ENCODE measurements at regions not wholly inside any gene's neighbourhood (a gene's known extent, or its start where the extent isn't known, plus 50 kb on each side); places are given as distances from the start of the nearest gene placed in this dataset.

DNA sequence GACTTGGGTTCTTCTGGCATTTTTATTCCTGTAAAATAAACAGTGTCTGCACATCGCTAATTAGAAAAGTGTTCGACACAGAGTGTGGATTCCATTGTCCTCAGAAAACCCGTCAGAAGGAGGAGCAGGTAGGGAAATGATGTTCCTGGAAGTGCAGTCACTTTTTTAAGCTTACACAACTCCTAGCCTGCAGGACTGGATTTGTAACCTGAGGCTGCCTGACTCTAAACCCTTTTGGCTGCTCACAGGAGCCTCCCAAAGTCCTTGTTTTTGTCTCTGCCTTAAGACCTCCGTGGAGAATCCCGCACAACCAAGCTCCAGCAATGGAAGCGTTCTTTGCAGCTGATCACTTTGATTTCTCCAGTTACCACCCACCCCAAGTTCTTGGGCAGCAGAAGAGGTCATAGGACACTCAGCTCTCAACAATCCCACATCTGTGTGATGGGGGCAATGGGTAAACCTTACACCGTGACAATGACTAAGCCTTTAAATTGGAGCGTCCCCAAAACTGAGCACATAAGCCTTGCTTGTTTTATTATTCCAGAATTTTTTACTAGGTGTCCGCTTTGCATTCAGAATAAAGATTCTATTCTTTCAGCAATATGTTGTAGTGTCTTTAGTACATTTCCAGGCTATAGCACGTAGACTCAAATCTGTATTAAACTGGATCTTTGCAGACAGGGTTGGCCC is 227.9 kb downstream of the TBXT start:
- H3K4me3 ChIP-seq (ENCODE audit: low read depth, low read length): no peak overlapping the region
- no peak for DNase-seq (ENCODE audit: low read depth)
- TF ChIP-seq, protein P1, sequence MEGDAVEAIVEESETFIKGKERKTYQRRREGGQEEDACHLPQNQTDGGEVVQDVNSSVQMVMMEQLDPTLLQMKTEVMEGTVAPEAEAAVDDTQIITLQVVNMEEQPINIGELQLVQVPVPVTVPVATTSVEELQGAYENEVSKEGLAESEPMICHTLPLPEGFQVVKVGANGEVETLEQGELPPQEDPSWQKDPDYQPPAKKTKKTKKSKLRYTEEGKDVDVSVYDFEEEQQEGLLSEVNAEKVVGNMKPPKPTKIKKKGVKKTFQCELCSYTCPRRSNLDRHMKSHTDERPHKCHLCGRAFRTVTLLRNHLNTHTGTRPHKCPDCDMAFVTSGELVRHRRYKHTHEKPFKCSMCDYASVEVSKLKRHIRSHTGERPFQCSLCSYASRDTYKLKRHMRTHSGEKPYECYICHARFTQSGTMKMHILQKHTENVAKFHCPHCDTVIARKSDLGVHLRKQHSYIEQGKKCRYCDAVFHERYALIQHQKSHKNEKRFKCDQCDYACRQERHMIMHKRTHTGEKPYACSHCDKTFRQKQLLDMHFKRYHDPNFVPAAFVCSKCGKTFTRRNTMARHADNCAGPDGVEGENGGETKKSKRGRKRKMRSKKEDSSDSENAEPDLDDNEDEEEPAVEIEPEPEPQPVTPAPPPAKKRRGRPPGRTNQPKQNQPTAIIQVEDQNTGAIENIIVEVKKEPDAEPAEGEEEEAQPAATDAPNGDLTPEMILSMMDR (IDR thresholded peaks at IDR 0.05; ENCODE audit: insufficient read depth, low read depth, low read length): no peak

DNA sequence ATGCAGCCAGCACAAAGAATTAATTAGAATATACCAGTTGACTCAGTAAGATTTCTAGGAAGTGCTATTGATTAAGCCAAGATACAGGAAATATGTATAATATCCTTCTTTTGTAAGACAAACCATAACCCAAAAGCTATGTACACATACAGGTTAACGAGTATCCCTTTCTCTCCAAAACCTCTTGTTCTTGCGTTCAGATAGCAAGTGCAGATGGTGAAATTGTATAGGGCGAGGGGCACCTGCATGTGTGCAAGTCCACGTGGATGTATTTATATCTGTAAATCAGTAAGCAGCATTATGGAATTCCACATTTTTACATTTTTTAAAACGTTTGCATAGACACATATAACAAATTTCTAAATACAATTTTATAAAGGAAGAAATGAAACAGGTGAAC is 228.6 kb downstream of the TBXT start:
- TF ChIP-seq, protein P1 (IDR thresholded peaks at IDR 0.05; ENCODE audit: insufficient read depth, low read depth, low read length): no peak

DNA sequence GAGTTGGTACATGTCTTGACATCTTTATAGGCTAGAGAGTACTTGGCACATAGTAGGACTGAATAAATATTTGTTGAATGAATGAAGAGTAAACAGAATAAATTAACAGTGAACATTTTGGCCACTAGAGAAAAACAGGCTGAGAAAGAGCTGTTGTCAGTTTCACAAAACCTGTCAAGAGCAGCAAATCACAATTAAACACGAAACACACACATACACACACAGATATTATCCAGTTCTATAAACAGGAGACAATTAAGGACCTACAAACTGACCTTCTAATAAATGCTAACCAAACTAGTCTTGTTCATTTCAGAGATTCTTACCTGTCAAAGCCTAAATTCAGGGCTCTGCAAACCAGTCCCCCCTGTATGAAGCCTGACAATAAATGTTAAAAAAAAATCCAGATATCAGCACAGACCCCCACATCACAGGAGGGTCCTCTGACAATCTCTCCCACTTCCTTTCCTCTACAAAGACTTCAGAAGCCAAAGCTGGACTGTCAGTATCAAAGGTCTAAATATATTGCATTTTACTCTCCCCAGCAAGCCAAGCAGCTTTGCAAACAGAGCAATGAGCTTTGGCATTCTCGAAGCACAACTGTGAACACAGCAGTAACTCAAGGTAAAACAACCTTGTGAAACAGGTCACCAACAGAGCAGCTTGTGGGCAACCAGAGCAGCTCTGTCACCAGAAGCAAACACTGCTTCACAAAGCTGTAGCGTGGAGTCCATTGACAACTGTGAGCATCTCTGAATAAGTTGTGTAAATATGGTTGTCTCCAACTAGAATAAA is 229.9 kb downstream of the TBXT start:
- H3K4me3 ChIP-seq (ENCODE audit: low read depth, low read length): no peak overlapping the region
- TF ChIP-seq, protein P1 (IDR thresholded peaks at IDR 0.05; ENCODE audit: insufficient read depth, low read depth, low read length): no peak
- no peak for DNase-seq (ENCODE audit: low read depth)

More for the DNA sequence above, 228.6 kb downstream of the TBXT start:
- no peak for DNase-seq (ENCODE audit: low read depth)
- no peak overlapping the region for H3K4me3 ChIP-seq (ENCODE audit: low read depth, low read length)

DNA sequence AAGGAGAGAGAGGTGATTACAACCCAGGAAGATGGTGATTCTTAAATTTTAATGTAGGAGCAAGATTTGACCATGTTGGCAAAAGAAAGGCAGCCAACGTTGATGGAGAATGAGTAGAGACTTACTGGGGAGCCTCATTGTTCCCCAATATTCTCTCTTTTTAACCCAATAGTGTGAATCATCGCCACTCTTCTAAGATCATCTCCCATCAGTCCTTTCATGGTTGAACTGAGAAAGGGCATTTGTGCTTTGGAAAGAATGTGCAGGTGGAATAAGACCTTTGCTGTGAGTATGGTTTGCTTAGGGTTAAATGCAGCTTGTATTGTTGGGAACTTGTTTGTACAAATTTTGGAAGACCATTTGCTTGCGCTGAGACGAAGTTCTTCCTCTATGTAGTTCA is 231.0 kb downstream of the TBXT start:
- TF ChIP-seq, protein P1 (IDR thresholded peaks at IDR 0.05; ENCODE audit: insufficient read depth, low read depth, low read length): no peak
- DNase-seq (ENCODE audit: low read depth): no peak
- H3K4me3 ChIP-seq (ENCODE audit: low read depth, low read length): no peak overlapping the region

DNA sequence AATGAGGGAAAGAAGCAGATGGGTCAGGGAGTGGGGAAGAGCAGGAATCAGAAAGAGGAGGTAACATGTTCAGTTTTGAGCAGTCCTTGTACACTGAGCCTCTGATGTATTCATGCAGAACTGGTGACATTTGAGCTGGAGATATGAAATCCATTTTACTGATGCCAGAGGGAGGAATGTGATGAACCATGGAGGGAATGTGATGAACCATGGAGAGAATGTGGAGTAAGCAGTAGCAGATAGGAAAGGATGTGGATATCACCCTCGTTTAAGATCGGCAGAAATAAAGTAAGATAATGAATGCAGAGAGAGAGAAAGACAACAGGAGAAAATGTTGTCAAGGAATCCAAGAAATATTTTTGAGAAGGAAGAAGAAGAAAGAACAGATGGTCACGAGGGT is 231.6 kb downstream of the TBXT start:
- H3K4me3 ChIP-seq (ENCODE audit: low read depth, low read length): no peak overlapping the region
- TF ChIP-seq, protein P1 (IDR thresholded peaks at IDR 0.05; ENCODE audit: insufficient read depth, low read depth, low read length): no peak
- no peak for DNase-seq (ENCODE audit: low read depth)

DNA sequence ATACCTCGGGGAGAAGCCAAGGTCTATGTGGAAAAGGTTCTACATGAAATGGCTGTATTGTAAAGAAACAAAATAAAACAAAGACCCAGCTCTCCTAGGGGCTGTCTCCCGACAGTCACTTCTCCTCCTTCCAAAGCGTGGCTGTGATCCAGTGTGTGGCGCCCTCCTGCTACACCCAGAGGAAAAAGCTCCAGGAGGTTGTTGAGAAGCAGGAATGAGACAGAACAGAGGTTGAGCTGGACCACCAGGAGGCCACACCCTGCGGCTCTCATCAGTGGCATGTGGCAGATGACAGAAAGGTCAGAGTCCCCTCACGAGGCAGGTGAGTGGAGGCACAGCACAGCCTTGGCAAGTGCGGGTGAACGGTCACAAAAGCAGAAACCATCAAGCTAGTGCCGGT is 236.0 kb downstream of the TBXT start:
- no peak for DNase-seq (ENCODE audit: low read depth)
- H3K4me3 ChIP-seq (ENCODE audit: low read depth, low read length): no peak overlapping the region
- TF ChIP-seq, protein P1 (IDR thresholded peaks at IDR 0.05; ENCODE audit: insufficient read depth, low read depth, low read length): no peak

Measured in fibroblast of villous mesenchyme (primary cell).